GM20000 (cell line): ENCODE measurements at regions not wholly inside any gene's neighbourhood (a gene's known extent, or its start where the extent isn't known, plus 50 kb on each side); places are given as distances from the start of the nearest gene placed in this dataset.

Experiments used
- DNase-seq: peaks from one replicate; pipeline ENCODE4 v3.0.0; 2012; ENCODE audit warnings: low spot score
- TF ChIP-seq, protein P1 (sequence below): IDR thresholded peaks from 2 replicates; pipeline ENCODE4 v1.5.1; 2012; ENCODE audit warnings: mild to moderate bottlenecking, control low read depth; ENCODE audit errors: extremely low read depth, missing control alignments

DNA sequence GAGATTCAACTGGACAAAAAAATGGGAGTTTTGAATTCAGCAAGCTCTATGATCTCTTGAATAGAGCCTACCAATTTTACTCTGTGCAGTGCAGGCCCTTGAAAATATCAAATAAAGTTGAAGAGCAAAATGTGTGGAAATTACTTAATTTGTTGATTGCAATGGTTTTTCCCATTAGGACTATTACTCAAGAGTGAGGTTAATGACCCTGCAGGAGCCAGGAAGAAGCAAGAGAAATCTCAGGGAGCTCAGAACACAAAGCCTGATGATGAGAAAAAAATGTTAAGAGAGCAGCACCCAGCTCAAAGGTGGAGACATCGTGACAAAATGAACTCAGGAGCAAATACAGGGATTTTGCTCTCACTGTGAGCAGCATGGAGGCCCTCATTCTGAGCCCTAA, 337.6 kb upstream of the TRIB2 start:
- TF ChIP-seq, protein P1, sequence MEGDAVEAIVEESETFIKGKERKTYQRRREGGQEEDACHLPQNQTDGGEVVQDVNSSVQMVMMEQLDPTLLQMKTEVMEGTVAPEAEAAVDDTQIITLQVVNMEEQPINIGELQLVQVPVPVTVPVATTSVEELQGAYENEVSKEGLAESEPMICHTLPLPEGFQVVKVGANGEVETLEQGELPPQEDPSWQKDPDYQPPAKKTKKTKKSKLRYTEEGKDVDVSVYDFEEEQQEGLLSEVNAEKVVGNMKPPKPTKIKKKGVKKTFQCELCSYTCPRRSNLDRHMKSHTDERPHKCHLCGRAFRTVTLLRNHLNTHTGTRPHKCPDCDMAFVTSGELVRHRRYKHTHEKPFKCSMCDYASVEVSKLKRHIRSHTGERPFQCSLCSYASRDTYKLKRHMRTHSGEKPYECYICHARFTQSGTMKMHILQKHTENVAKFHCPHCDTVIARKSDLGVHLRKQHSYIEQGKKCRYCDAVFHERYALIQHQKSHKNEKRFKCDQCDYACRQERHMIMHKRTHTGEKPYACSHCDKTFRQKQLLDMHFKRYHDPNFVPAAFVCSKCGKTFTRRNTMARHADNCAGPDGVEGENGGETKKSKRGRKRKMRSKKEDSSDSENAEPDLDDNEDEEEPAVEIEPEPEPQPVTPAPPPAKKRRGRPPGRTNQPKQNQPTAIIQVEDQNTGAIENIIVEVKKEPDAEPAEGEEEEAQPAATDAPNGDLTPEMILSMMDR: no peak
- no peak for DNase-seq

DNA sequence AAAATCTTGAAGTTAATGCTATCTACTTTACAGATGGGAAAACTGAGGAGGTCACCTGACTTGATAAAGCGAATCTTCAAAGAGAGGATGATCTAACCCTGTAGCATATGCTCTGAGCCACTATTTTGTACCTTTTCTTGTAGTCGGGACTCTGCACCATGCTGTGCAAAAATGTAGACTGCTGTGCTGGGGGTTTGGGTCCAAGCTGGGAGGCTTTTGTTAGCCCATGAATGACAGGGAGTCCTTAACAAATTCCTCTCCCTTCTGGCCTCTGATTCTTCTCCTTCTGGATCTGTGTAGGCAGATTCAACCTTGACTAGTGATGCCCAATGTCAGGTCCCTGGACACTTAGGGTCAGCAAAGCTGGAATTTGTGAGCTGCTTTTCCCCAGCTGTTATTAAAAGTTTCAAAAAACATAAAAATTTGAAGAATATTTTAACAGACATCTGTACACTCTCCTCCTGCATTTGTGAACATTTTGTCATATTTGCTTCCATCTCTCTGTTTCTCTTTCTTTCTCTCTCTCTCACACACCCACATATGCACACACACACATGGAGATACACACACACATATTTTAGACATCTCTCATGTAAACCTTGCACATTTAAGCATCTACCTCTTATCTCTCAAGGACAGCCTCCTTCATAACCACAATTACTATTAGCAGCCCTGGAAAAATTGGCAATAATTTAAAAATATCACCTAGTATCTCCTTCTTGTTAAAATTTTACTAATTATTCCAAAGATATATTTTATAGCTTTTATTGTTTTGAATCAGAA, 335.0 kb upstream of the TRIB2 start:
- DNase-seq: no peak

DNA sequence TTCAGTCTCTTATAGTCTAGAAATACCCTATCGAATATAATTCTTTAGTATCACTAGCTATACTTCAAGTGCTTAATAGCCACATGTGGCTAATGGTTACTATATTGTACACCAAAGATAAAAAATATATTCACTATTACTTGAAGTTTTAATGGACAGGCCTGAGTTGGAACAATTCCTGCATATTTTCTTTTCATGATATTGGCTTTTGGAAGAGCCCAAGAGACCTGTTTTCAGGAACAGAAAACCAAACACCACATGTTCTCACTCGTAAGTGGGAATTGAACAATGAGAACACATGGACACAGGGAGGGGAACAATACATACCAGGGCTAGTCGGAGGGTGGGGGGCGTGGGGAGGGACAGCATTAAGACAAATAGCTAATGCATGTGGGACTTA, 334.4 kb upstream of the TRIB2 start:
- DNase-seq: no peak
- TF ChIP-seq, protein P1: no peak

More for the DNA sequence above, 335.0 kb upstream of the TRIB2 start:
- TF ChIP-seq, protein P1: no peak

DNA sequence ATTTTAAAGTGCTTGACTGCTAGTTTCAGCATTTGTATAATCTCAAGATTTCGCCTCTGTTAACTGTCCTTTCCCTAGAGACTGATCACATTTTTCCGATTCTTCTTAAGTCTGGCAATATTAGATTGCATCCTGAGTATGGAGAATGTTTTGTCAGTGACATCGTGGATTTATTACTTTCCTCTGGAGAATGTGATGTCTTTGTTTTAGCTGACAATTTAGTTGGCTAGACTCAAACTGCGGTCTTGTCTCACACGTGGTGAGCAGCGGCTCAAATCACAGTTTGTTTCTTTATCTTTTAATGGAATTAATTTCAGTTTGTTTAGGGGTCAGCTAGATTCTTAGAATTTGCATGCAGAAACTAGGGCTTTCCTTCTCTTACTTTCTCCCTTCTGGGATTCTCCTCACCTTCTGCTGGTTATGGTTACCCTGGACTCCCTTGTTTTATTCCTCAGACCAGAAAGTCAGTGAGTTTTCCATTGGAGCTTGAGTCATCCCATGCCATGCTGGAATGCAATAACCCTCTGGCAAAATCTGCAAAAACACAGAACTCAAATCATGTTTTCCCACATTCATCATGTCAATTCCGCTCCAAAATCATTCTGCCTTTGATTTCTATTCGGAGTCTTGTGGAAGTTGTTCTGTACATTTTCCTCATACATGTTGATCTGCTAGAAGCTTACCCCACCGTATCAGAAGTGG, 327.2 kb upstream of the TRIB2 start:
- TF ChIP-seq, protein P1: no peak
- no peak for DNase-seq

DNA sequence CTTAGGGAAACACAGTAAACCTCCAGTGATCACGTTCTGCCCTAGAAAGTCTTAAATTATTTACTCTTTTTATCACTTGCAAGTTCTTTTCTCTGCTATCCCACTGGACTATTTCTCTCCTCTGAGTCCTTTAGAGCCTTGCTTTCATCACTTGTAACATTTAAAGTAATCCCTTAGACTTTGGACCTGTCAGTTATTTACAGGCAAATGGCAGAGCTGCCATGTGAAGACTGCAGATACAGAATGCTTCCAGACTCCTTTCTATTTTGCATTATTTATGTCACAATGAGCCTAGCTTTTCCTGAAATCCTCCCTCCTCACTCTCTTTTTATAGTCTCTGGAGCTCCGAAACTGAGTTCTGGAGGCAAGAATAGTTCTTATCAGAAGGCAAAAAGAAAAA, 325.6 kb upstream of the TRIB2 start:
- TF ChIP-seq, protein P1: no peak
- no peak for DNase-seq

DNA sequence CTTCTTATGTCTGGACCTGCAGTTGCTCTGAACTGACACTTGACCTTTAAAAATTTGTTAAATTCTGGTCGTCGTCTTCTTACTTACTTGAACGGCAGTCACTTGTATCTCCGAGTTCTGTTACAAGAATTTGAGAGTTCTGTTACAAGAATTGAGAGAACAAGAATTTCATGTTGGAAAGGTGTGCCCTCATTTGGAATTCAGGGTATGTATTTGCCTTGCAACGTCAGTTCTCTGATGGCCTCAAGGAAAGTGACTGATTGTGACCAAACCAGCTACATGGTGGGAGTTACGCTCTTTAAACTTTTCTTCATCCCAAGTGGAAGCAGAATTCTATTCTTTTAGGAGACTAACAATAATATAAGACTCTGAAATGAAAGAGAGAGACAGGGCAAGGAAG, 320.0 kb upstream of the TRIB2 start:
- TF ChIP-seq, protein P1: no peak
- no peak for DNase-seq

DNA sequence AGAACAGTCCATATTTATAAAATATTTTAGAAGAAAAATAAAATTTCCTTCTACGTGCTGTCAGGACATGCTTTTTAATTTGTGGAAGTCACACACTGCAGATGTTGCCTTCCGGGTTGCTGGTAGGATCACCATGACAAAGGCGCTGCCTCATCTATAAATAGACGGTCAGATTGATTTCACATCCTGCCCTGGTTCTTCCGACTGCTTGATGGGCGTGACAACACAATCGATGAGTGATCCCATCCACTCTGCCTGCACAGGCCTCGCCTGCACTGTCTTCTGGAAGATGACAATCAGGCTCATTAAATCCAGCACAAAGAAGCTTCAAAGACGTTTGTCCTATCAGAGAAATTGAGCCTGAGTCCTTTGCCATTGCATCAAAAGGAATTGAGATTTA, 318.9 kb upstream of the TRIB2 start:
- TF ChIP-seq, protein P1: no peak
- DNase-seq: peak; percentile 10
